Tibial nerve (tissue), 4 donors: ENCODE measurements at regions not wholly inside any gene's neighbourhood (a gene's known extent, or its start where the extent isn't known, plus 50 kb on each side); places are given as distances from the start of the nearest gene placed in this dataset.

Experiments
- DNase-seq, 2 donors: peaks; one replicate each; pipeline ENCODE4 v3.0.0-alpha.2; 2019; ENCODE audit warnings: low spot score in 2 of 2
- H3K27ac ChIP-seq, 4 donors: fragments of 200-600 bp; sonication (generic) in 3 of 4; one replicate each; pipeline ENCODE4 v1.5.1; 2017 to 2019; ENCODE audit warnings: mild to moderate bottlenecking in 1 of 4
- H3K27me3 ChIP-seq, 2 donors: fragments of 200-600 bp; sonication (generic) in 1 of 2; one replicate each; pipeline versions ENCODE4 v1.5.1 to v1.6.0; 2017 to 2019
- H3K36me3 ChIP-seq, 3 donors: fragments of 200-600 bp; sonication (generic); one replicate each; pipeline ENCODE4 v1.5.1; 2018 to 2019
- H3K4me1 ChIP-seq, 4 donors: fragments of 200-600 bp; sonication (generic) in 3 of 4; one replicate each; pipeline ENCODE4 v1.5.1; 2017 to 2019
- H3K4me3 ChIP-seq, 4 donors: fragments of 200-600 bp; sonication (generic) in 3 of 4; one replicate each; pipeline ENCODE4 v1.5.1; 2017 to 2019; ENCODE audit warnings: mild to moderate bottlenecking in 1 of 4, moderate library complexity in 1 of 4
- H3K9me3 ChIP-seq, 4 donors: fragments of 200-600 bp; sonication (generic) in 3 of 4; one replicate each; pipeline ENCODE4 v1.5.1; 2017 to 2019
- CTCF ChIP-seq, 5 experiments: fragments of 200-600 bp in 3 of 5; fragments of 450-650 bp in 2 of 5; sonication (generic) in 3 of 5; IDR thresholded peaks; one replicate each; pipeline ENCODE4 v1.5.1; 2016 to 2019; ENCODE audit warnings: antibody characterized with exemption in 5 of 5, mild to moderate bottlenecking in 3 of 5, moderate library complexity in 2 of 5
- EP300 ChIP-seq, 2 donors: sonication (generic); formaldehyde crosslinking; IDR thresholded peaks; one replicate each; pipeline ENCODE4 v1.6.1; 2017; ENCODE audit warnings: antibody characterized with exemption in 2 of 2, mild to moderate bottlenecking in 1 of 2
- POLR2A ChIP-seq, 2 donors: fragments of 450-650 bp; IDR thresholded peaks; one replicate each; pipeline ENCODE4 v1.6.1; 2017; ENCODE audit warnings: antibody characterized with exemption in 2 of 2, mild to moderate bottlenecking in 2 of 2, moderate library complexity in 2 of 2
- WGBS, 2 donors: methylation state at CpG; one replicate each; pipeline ENCODE4 v1.1.5; 2018; 5-methylcytosine and 5-hydroxymethylcytosine counted together

- TF ChIP-seq EP300 (IDR thresholded peaks at IDR 0.05) (no peak), POLR2A (IDR thresholded peaks at IDR 0.05) (no peak), CTCF (IDR thresholded peaks at IDR 0.05) (no peak)
- Histone ChIP-seq H3K27me3 (no peaks in the 10 kb centered on the region), H3K4me3 (no peak overlapping the region), H3K27ac (no peak overlapping the region), H3K9me3 (no peaks in the 10 kb centered on the region), H3K36me3 (no peaks in the 10 kb centered on the region), H3K4me1 (no peaks in the 10 kb centered on the region)
- 14 to 23% methylated on average over 1 of the region's 1 CpG for WGBS, 2 donors
- DNase-seq, result no peak
These were observed 186.5 kb upstream of the SLC25A13 start for GRCh38 chr7:96508371-96508770.

- Histone ChIP-seq H3K36me3 (no peaks in the 10 kb centered on the region), H3K9me3 (no peaks in the 10 kb centered on the region)
- 55 to 65% methylated on average over 1 of the region's 1 CpG for WGBS, 2 donors
These were observed 181.7 kb upstream of the SLC25A13 start for GRCh38 chr7:96503597-96503996.

GRCh38 chr7:96501318-96501717 lies 179.4 kb upstream of the SLC25A13 start:
- H3K27me3 ChIP-seq, result no peaks in the 10 kb centered on the region
- H3K27ac ChIP-seq, result no peak overlapping the region
- no peak for DNase-seq
- no peak for TF ChIP-seq EP300 (IDR thresholded peaks at IDR 0.05)
- no peak for TF ChIP-seq CTCF (IDR thresholded peaks at IDR 0.05)
- TF ChIP-seq POLR2A (IDR thresholded peaks at IDR 0.05), result no peak
- no peaks in the 10 kb centered on the region for H3K4me1 ChIP-seq
- no peak overlapping the region for H3K4me3 ChIP-seq
- H3K9me3 ChIP-seq, result no peaks in the 10 kb centered on the region
- H3K36me3 ChIP-seq, result no peaks in the 10 kb centered on the region

More at GRCh38 chr7:96503597-96503996, 181.7 kb upstream of the SLC25A13 start:
- Histone ChIP-seq H3K4me1 (no peaks in the 10 kb centered on the region), H3K27ac (no peak overlapping the region), H3K4me3 (no peak overlapping the region), H3K27me3 (no peaks in the 10 kb centered on the region)
- TF ChIP-seq POLR2A (IDR thresholded peaks at IDR 0.05), result no peak
- no peak for TF ChIP-seq EP300 (IDR thresholded peaks at IDR 0.05)
- TF ChIP-seq CTCF (IDR thresholded peaks at IDR 0.05), result no peak
- DNase-seq, result no peak

GRCh38 chr7:96499532-96499931 lies 177.6 kb upstream of the SLC25A13 start:
- Histone ChIP-seq H3K4me1 (no peaks in the 10 kb centered on the region), H3K36me3 (no peaks in the 10 kb centered on the region), H3K27ac (no peak overlapping the region), H3K4me3 (no peak overlapping the region), H3K9me3 (no peaks in the 10 kb centered on the region), H3K27me3 (no peaks in the 10 kb centered on the region)
- 51 to 53% methylated on average over 3 of the region's 3 CpGs for WGBS, 2 donors
- no peak for TF ChIP-seq CTCF (IDR thresholded peaks at IDR 0.05)
- TF ChIP-seq EP300 (IDR thresholded peaks at IDR 0.05), result no peak
- no peak for TF ChIP-seq POLR2A (IDR thresholded peaks at IDR 0.05)
- no peak for DNase-seq

GRCh38 chr7:96497567-96497966 lies 175.7 kb upstream of the SLC25A13 start:
- H3K27ac ChIP-seq, result no peak overlapping the region
- TF ChIP-seq CTCF (IDR thresholded peaks at IDR 0.05) (no peak), EP300 (IDR thresholded peaks at IDR 0.05) (no peak), POLR2A (IDR thresholded peaks at IDR 0.05) (no peak)
- no peaks in the 10 kb centered on the region for H3K4me1 ChIP-seq
- 74 to 75% methylated on average over 2 of the region's 2 CpGs for WGBS, 2 donors
- no peak for DNase-seq
- H3K9me3 ChIP-seq, result no peaks in the 10 kb centered on the region
- H3K36me3 ChIP-seq, result no peaks in the 10 kb centered on the region
- H3K27me3 ChIP-seq, result no peaks in the 10 kb centered on the region
- H3K4me3 ChIP-seq, result no peak overlapping the region
